T1000 (cell line): ENCODE measurements at regions not wholly inside any gene's neighbourhood (a gene's known extent, or its start where the extent isn't known, plus 50 kb on each side); places are given as distances from the start of the nearest gene placed in this dataset.
"Not testable (repeated sequence)": the region's sequence is repeated elsewhere in the genome, so short reads cannot be mapped to it uniquely, and the experiment has no call there.

Experiments used
- DNase-seq: peaks from one replicate; lab custom pipeline; 2025; ENCODE audit warnings: mixed read lengths; lab: John Stamatoyannopoulos, UW

DNA sequence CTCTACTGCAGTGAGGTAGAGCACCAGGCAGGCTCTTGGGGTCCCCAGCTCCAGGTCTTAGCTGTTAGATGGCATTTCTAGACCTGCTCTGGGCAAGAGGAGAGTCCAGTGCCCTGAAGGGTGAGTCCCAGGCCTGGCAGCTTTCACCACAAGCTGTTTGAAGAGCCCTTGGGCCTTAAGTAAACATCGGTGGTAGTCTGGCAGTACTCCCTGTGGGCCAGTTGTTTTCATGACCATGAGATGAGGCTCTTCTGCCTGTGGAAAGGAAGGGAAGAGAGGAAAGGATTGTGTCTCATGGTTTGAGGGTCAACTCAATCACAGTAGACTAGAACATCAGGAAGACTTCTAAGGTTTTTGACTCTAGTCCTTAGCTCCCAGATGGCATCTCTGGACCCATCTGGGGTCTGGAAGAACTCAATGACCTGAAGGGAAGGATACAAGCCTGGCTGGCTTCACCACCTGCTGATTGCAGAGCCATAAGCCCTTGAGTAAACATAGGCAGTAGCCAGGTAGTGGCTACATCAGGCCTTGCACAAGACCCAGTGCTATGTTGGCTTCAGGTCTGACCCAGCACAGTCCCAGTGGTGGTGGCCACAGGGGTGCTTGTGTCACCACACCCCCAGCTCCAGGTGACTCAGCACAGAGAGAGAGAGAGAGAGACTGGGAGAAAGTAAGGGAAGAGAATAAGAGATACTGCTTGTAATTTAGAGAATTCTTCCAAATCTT, 114.3 kb upstream of the PCSK5 start:
- DNase-seq = no peak

DNA sequence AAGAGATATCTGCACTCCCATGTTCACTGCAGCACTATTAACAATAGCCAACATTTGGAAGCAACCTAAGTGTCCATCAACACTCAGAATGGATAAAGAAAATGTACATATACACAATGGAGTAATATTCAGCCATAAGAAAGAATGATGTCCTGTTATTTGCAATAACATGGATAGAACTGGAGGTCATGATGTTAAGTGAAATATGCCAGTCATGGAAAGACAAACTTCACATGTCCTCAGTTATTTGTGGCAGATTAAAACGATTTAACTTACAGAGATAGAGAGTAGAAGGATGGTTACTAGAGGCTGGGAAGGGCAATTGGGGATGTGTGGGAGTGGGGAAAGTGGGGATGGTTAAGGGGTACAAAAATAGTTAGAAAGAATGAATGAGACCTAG, 110.3 kb upstream of the PCSK5 start:
- no peak for DNase-seq

DNA sequence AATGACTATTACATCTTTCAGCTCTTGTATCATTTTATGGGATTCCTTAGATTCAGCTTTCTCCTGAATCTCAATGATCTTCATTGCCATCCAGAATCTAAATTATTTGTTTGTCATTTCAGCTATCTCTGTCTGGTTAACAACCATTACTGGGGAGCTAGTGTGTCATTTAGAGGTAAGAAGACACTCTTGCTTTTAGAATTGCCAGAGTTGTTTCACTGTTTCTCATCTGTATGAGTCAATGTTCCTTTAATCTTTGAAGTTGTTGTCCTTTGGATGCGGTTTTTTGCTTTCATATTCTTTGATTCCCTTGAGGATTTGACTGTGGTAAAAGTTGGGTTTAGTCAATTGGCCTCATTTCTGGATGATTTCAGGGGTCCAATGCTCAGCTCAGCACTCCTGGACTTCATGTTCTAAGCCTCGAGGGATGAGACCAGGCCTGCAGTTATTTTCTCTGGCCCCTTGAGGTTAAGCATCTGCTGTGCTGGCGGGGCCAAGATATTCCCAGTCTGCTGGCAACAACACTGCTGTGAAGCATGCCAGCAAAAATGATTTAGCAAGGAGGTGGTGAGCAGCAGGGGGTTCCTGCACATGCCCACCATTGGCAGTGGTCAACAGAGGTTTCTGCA, 102.4 kb upstream of the PCSK5 start:
- peak; percentile 69 for DNase-seq

DNA sequence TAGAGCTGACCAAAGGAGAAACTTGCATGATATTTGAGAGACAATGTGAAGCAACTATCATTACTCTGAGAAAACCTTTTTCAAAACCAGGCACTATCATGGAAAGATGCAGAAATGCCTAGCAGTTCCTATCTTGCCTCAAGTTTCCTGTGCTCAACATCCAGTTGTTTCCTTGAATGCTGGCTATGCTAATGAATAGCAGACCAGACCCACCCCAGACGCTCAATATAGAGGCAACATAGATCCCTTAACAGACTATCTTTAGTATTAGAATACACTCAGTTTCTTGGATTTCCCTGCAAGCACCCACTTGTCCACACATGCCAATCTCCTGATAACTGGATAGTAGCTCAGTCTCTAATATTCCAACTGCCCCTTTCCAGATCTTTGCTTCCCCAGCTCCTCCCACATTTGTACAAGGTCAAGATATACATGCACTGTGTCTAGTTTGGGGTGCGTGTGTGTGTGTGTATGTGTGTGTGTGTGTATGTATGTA, 93.3 kb upstream of the PCSK5 start:
- no peak for DNase-seq

DNA sequence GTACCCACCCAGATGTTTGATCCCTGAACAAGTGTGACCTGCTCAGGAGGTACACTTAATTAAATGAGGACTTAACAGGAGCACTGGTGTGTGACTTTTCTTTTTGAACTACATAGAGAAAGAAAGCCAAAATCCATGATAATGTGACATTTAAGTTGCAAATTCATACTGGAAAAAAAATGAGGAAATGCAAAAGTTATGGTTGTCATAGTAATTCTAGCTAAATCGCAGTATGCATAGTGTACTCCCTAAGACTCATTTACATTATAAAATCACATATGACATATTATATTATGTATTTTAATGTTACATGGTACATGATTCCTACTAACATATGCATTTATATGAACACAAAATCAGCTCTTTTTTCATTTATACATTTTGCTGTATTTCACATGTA, 92.0 kb upstream of the PCSK5 start:
- DNase-seq = no peak

DNA sequence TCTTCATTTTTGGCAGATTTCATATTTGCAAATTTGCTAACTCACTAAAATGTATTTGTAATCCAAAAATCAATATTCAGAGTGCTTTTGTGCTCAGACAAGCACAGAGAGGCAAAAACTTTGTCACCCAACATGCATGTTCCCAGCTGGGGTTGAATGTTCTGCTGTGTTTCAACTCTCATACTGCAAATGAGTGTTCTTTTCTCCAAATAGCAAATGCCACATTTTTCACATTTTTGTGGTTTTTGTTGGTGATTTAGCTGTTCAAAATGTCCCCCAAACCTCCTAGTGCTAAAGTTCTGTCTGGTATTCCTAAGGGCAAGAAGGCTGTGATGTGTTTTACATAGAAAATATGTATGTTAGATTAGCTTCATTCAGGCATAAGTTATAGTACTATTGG, 87.3 kb upstream of the PCSK5 start:
- DNase-seq = no peak

DNA sequence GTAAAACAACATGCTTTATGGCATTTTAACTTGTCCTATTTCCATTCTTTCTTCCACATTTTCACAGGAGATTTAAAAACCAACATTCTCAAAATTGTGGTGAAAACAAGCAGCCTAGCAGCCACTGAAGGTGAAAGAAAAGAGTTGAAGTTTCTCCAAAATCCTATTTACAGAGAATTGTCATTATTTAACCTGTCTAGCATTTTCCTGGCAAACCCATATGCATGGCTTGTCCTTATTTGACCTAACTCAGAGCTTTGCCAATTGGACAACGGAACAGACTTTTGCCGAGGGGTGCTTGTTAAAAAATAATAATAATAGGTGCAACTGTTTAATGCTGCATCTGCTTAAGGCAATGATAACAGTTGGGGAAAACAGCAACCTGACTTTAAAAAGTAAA, 80.4 kb upstream of the PCSK5 start:
- DNase-seq = no peak

DNA sequence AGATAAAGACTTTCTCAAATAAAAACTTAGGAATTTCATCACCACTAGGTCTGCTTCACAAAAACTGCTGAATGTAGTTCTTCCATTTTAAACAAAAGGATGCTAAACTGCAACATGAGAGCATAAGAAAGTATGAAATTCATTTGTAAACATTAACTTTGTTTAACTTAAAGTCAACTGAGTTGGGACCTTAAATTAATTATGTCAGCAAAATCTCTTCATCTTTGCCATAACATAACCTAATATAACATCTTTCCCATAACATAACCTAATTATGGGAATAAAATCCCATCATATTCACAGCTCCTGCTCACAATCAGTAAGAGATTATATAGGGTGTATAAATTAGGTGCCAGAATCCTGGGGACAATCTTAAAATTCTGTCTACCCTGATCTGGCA, 78.8 kb upstream of the PCSK5 start:
- no peak for DNase-seq

DNA sequence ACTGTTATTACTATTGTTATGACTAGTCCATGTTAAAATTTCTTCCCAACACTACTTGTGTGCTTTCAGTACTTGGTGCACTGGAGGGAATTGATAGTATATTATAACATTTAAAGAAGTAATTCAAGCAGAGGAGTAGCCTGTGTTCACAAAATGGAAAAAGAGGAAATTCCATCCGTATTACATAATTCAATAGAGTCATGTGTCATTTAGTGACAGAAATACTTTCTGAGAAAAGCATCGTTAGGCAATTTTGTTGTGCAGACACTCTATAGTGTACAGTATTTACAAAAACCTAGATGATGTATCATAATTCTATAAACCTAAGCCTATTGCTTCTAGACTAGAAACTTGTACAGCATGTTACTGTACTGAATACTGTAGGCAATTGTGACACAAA, 78.3 kb upstream of the PCSK5 start:
- DNase-seq = no peak

DNA sequence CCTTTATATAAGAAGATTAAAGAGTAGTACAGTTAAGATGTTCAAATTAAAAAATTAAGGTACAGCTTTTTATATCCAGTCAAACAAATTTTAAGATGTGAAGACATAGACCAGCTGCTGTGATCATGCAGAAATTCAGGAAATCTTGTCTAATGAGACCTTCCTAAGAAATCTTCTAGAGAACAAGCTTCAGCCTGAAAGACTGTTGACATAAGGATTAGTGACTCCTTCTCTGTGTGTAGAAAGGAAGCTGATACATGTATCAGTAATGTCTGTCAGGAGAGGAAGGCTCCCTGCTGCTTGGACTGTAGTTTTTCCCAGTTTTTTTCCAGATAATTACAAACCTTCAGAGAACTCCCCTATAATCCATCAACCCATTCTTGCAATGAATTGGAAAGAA, 75.8 kb upstream of the PCSK5 start:
- no peak for DNase-seq

DNA sequence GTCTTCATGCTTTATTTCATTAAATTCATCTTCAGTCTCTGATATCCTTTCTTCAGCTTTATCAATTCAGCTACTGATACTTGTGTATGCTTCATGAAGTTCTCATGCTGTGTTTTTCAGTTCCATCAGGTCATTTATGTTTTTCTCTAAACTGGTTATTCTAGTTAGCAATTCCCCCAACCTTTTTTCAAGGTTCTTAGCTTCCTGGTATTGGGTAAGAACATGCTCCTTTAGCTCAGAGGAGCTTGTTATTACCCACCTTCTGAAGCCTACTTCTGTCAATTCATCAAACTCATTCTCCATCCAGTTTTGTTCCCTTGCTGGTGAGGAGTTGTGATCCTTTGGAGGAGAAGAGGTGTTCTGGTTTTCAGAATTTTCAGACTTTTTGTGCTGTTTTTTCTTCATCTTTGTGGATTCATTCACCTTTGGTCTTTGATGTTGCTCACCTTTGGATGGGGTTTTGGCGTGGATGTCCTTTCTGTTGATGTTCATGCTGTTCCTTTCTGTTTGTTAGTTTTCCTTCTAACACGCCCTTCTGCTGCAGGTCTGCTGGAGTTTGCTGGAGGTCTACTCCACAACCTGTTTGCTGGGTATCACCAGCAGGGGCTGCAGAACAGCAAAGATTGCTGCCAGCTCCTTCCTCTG, 69.9 kb upstream of the PCSK5 start:
- not testable (repeated sequence) for DNase-seq

DNA sequence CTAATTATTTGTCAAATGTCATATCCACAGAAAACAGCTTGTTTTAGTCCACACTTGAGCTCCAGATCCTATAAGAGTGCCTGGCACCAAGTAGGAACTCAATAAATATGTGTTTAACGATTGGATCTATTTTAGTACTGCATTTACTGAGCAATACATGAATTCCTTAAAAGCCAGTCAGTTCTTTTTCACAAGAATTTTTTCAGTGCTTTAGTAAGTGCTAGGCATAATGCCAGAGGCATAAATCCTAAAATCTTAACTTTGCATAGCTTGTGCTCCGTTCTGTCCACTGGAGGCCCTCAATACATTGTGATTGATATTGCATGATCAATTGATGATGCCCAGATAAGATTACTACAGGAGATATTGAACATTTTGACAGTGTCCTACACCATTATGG, 67.3 kb upstream of the PCSK5 start:
- DNase-seq = no peak

DNA sequence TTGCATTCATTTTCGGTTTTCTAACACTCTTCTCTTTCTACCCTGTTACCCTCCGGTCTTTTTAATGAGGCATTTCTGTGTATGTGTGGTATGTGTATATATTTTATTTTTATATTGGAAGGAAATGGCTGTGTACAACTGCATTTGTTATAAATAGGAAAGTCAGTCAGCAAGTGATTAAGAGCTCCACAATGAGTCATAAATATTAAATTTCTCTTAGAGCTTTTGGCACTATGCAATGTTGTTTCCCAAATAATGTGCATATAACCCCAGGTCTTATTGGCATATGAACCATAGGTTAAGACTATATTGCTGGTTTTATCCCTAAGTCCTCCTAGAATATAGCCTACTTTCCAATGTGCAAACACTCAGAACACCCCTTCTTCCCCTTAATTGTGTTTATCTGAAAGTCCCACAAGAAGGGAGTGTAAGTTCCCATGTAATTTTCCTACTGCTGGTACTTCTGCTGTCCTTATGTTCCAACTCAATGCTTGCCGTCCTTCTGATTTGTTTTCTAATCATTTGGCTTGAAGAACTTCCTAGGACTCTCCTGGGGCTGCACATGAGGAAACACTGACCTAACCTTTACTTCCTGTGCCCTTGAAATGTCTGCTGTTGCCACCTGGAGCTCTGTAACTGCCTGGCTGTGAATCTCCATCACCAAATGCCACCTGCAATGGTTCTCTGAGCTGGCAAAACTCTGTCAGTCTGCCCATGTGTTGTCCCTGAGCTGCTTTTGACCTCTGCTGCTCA, 65.5 kb upstream of the PCSK5 start:
- DNase-seq = no peak

DNA sequence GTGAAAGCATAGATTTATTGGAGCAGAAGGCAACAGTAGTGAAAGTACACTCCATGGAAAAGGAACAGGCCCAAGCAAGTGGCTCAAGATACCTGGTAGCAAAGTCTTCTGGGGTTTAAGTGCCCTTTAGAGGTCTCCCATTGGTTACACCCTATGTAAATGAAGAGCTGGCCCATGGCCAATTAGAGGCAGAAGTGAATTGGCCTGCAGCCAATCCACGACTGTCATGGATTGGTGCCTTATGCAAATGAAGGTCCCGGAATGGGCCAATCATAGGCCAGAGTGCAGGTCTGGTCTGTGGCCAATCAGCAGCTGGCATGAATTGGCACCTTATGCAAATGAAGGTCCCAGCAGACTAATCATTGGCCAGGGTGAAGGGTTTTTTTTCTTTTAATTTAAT, 64.2 kb upstream of the PCSK5 start:
- DNase-seq = no peak

DNA sequence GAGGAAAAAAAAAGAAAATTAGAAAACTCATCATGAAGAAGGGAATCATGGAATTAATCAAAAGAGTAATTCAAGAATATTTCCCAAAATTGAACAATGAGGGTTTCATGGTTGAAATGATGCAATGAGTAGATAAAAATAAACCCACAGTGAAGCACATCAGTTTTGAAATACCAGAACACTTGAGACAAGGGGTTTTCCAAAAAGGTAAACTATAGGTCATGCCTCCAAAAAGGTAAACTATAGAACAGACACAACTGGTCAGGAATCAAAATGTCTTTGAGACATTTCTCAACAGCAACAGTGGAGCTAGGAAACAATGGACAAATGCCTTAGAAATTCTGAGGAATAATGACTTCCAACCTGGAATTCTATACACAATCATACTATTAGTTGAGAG, 60.2 kb upstream of the PCSK5 start:
- DNase-seq = no peak

DNA sequence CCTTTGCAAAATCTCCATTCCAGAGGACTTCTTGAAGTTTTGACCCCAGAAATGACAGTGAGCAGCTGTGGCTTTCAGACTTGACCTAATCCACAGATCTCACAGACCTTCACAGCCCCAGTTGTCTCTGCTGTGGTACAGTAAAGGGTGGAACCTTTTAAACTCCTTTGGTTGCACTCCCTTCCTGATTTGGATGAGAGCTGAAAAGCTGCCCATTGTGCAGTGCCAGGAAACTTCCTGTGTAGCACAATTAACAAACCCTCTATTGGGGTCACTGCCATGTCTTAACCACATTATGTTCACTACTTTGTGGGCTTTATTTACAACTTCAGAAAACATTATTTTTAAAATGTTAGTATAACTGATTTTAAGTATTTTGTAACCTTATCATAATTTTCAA, 56.7 kb upstream of the PCSK5 start:
- DNase-seq = no peak

DNA sequence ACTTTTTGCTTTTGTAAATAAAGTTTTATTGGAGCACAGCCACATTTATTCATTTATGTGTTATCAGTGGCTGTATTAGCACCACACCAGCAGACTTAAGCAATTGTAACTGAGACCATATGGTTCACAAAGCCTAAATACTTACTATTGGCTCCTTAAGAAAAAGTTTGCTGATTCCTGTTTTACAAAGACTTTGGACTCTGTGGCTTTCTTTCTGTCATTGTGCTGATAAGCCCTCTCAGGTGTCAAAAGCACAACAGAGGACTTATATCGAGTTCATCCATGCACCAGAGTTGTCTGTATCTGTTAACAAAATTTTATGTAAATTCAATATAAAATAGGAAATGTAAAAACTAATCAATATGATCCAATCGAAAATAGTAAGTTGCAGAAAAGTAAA, 55.6 kb upstream of the PCSK5 start:
- no peak for DNase-seq
